OCI-LY3 (cell line): ENCODE measurements at regions not wholly inside any gene's neighbourhood (a gene's known extent, or its start where the extent isn't known, plus 50 kb on each side); places are given as distances from the start of the nearest gene placed in this dataset.

Source experiments
- CTCF ChIP-seq: fragments of 200-600, 300-600 bp; sonication (generic); IDR thresholded peaks from 2 replicates; pipeline ENCODE4 v1.5.1; 2014; ENCODE audit warnings: antibody characterized with exemption, low read length, low read depth
- EZH2phosphoT487 ChIP-seq: fragments of 200-600 bp; shearing (Covaris generic); IDR thresholded peaks from 2 replicates; pipeline ENCODE4 v1.6.1; 2018; ENCODE audit warnings: antibody characterized with exemption, mixed run types, low read depth

- TF ChIP-seq CTCF: no peak
- TF ChIP-seq EZH2phosphoT487: no peak
These were observed 137.6 kb upstream of the SPATS2L start for GRCh38 chr2:200168641-200169555.
